H1 (cell line): ENCODE measurements at regions not wholly inside any gene's neighbourhood (a gene's known extent, or its start where the extent isn't known, plus 50 kb on each side); places are given as distances from the start of the nearest gene placed in this dataset.

ENCODE experiments used
- CTCF ChIA-PET: fragments of 300-600 bp; sonication (Branson Sonifier 250); formaldehyde crosslinking; loops from one replicate; lab custom pipeline; 2021; ENCODE audit not compliant: partially characterized antibody; lab: Charles Lee
- POLR2A ChIA-PET: fragments of 300-600 bp; sonication (Branson Sonifier 250); formaldehyde crosslinking; loops from one replicate; lab custom pipeline; 2021; ENCODE audit warnings: inconsistent platforms; ENCODE audit not compliant: partially characterized antibody; lab: Charles Lee
- DNase-seq, 2 experiments: peaks; one replicate each; pipeline versions ENCODE4 v3.0.0 to v3.0.0-alpha.2; 2010 to 2022; ENCODE audit warnings: low spot score in 2 of 2, low read depth in 1 of 2, mixed read lengths in 1 of 2
- FAIRE-seq: peaks from 2 replicates; lab custom pipeline; 2011; peaks lifted over from hg19 to GRCh38; lab: Jason Lieb, UNC
- H2AFZ ChIP-seq: 2 replicates; pipeline ENCODE4 v1.8.1; 2012; ENCODE audit warnings: low read length, inconsistent platforms
- H2AK5ac ChIP-seq: 2 replicates; pipeline ENCODE4 v1.6.1; 2013; ENCODE audit warnings: low read depth, low read length
- H2BK120ac ChIP-seq: replicated peaks from 2 replicates; pipeline ENCODE3; 2013; ENCODE audit warnings: low read depth, low read length, inconsistent platforms
- H2BK12ac ChIP-seq: 2 replicates; pipeline ENCODE4 v1.6.1; 2013; ENCODE audit warnings: low read depth, low read length
- H2BK15ac ChIP-seq: 2 replicates; pipeline ENCODE4 v1.6.1; 2013; ENCODE audit warnings: low read length
- H2BK20ac ChIP-seq: 2 replicates; pipeline ENCODE4 v1.6.1; 2013; ENCODE audit warnings: low read length
- H2BK5ac ChIP-seq: 2 replicates; pipeline ENCODE4 v1.6.1; 2013; ENCODE audit warnings: low read depth, low read length
- H3K14ac ChIP-seq: 2 replicates; pipeline ENCODE4 v1.6.1; 2013; ENCODE audit warnings: inconsistent platforms; ENCODE audit not compliant: insufficient read length
- H3K18ac ChIP-seq: 2 replicates; pipeline ENCODE4 v1.6.1; 2013; ENCODE audit warnings: low read length; ENCODE audit errors: extremely low read depth
- H3K23ac ChIP-seq: 2 replicates; pipeline ENCODE4 v1.6.1; 2013; ENCODE audit warnings: inconsistent platforms; ENCODE audit not compliant: insufficient read length
- H3K23me2 ChIP-seq: 2 replicates; pipeline ENCODE4 v1.6.1; 2013; ENCODE audit warnings: low read depth, low read length
- H3K27ac ChIP-seq: 2 replicates; pipeline ENCODE4 v1.6.1; 2011; ENCODE audit warnings: low read depth, low read length, inconsistent platforms
- H3K27me3 ChIP-seq, 4 experiments: replicated peaks in 1 of 4; 1 replicate in 1 of 4; 2 replicates in 3 of 4; pipeline versions ENCODE4 v1.6.1 to v1.8.1; 2011 to 2013; ENCODE audit warnings: low read length in 3 of 4, mild to moderate bottlenecking in 3 of 4, inconsistent platforms in 2 of 4, mixed read lengths in 2 of 4, moderate library complexity in 1 of 4; ENCODE audit not compliant: control insufficient read depth in 3 of 4, insufficient read depth in 3 of 4; ENCODE audit errors: extremely low read depth in 1 of 4
- H3K36me3 ChIP-seq, 4 experiments: 2 replicates each; pipeline versions ENCODE4 v1.6.1 to v1.8.1; 2011 to 2013; ENCODE audit warnings: mild to moderate bottlenecking in 4 of 4, low read length in 3 of 4, moderate library complexity in 2 of 4, control low read depth in 1 of 4, inconsistent platforms in 1 of 4; ENCODE audit not compliant: insufficient read depth in 4 of 4, control insufficient read depth in 2 of 4
- H3K4ac ChIP-seq: replicated peaks from 2 replicates; pipeline ENCODE3; 2013; ENCODE audit warnings: low read length, low read depth, mixed read lengths, inconsistent platforms; ENCODE audit not compliant: insufficient read length
- H3K4me1 ChIP-seq, 4 experiments: replicated peaks in 1 of 4; 1 replicate in 1 of 4; 2 replicates in 3 of 4; pipeline versions ENCODE4 v1.6.1 to v1.8.1; 2011 to 2013; ENCODE audit warnings: low read length in 3 of 4, inconsistent platforms in 2 of 4, mixed read lengths in 1 of 4; ENCODE audit not compliant: insufficient read depth in 4 of 4, control insufficient read depth in 3 of 4
- H3K4me2 ChIP-seq, 2 experiments: 2 replicates each; pipeline versions ENCODE4 v1.6.1 to v1.8.1; 2011 to 2013; ENCODE audit warnings: low read depth in 2 of 2, low read length in 2 of 2, control low read depth in 1 of 2, inconsistent platforms in 1 of 2, mild to moderate bottlenecking in 1 of 2; ENCODE audit not compliant: insufficient read depth in 1 of 2
- H3K4me3 ChIP-seq, 4 experiments: fragments of 200-600, 300-600 bp in 1 of 4; sonication (generic), shearing (Covaris generic), sonication (Bioruptor Twin) in 1 of 4; 2 replicates each; pipeline versions ENCODE4 v1.5.1 to v1.8.1; 2011 to 2016; ENCODE audit warnings: low read length in 4 of 4, low read depth in 3 of 4, control low read depth in 2 of 4, inconsistent platforms in 2 of 4, mild to moderate bottlenecking in 2 of 4, mixed read lengths in 1 of 4, moderate library complexity in 1 of 4; ENCODE audit not compliant: insufficient read depth in 2 of 4; ENCODE audit errors: extremely low read depth in 1 of 4
- H3K56ac ChIP-seq: replicated peaks from 2 replicates; pipeline ENCODE3; 2013; ENCODE audit warnings: low read depth, mild to moderate bottlenecking, mixed read lengths, low read length, inconsistent platforms; ENCODE audit not compliant: insufficient read length
- H3K79me1 ChIP-seq: 2 replicates; pipeline ENCODE4 v1.6.1; 2013; ENCODE audit warnings: low read depth, low read length, control low read depth
- H3K79me2 ChIP-seq, 2 experiments: 2 replicates each; pipeline versions ENCODE4 v1.6.1 to v1.8.1; 2012 to 2013; ENCODE audit warnings: low read length in 2 of 2, mild to moderate bottlenecking in 2 of 2, inconsistent platforms in 1 of 2; ENCODE audit not compliant: insufficient read depth in 2 of 2, control insufficient read depth in 1 of 2
- H3K9ac ChIP-seq, 4 experiments: replicated peaks in 1 of 4; 1 replicate in 1 of 4; 2 replicates in 3 of 4; pipeline versions ENCODE4 v1.6.1 to v1.8.1; 2011 to 2013; ENCODE audit warnings: low read depth in 3 of 4, low read length in 3 of 4, control low read depth in 2 of 4, mild to moderate bottlenecking in 2 of 4, moderate library complexity in 2 of 4, inconsistent platforms in 1 of 4; ENCODE audit errors: extremely low read depth in 1 of 4
- H3K9me3 ChIP-seq, 2 experiments: 2 replicates each; pipeline versions ENCODE4 v1.6.1 to v1.8.1; 2012 to 2013; ENCODE audit warnings: mild to moderate bottlenecking in 2 of 2, moderate library complexity in 2 of 2, control low read depth in 1 of 2, inconsistent platforms in 1 of 2, low read depth in 1 of 2, low read length in 1 of 2, mixed read lengths in 1 of 2; ENCODE audit not compliant: insufficient read depth in 2 of 2
- H4K20me1 ChIP-seq, 2 experiments: replicated peaks in 1 of 2; 2 replicates each; pipeline versions ENCODE3 to v1.8.1; 2011 to 2013; ENCODE audit warnings: inconsistent platforms in 2 of 2, low read length in 2 of 2, mild to moderate bottlenecking in 1 of 2; ENCODE audit not compliant: insufficient read depth in 2 of 2, control insufficient read depth in 1 of 2
- H4K5ac ChIP-seq: 2 replicates; pipeline ENCODE4 v1.6.1; 2013; ENCODE audit warnings: low read length, low read depth, mixed read lengths, inconsistent platforms; ENCODE audit not compliant: insufficient read length
- H4K8ac ChIP-seq: 2 replicates; pipeline ENCODE4 v1.8.0; 2013; ENCODE audit warnings: mild to moderate bottlenecking, moderate library complexity, low read length, inconsistent platforms; ENCODE audit not compliant: insufficient read depth; ENCODE audit errors: extremely low read depth
- H4K91ac ChIP-seq: replicated peaks from 2 replicates; pipeline ENCODE3; 2013; ENCODE audit warnings: low read length, mixed read lengths, inconsistent platforms; ENCODE audit not compliant: insufficient read length
- CEBPB ChIP-seq: IDR thresholded peaks from 2 replicates; pipeline ENCODE4 v1.6.1; 2012; ENCODE audit warnings: low read depth, low read length
- HDAC6 ChIP-seq: IDR thresholded peaks from one replicate; pipeline ENCODE4 v1.7.1; 2012; ENCODE audit warnings: low read depth, mild to moderate bottlenecking, inconsistent platforms, low read length, moderate library complexity
- JUN ChIP-seq: IDR thresholded peaks from 2 replicates; pipeline ENCODE4 v1.6.1; 2011; ENCODE audit warnings: low read depth, mild to moderate bottlenecking, improper control_type of control experiment, low read length
- SIX5 ChIP-seq: IDR thresholded peaks from 2 replicates; pipeline ENCODE4 v1.6.1; 2011; ENCODE audit warnings: mild to moderate bottlenecking, low read depth, low read length
- SP2 ChIP-seq: IDR thresholded peaks from 2 replicates; pipeline ENCODE4 v1.6.1; 2012; ENCODE audit warnings: mild to moderate bottlenecking, low read length, inconsistent platforms
- YY1 ChIP-seq: IDR thresholded peaks from 2 replicates; pipeline ENCODE4 v1.6.1; 2011; ENCODE audit warnings: low read depth, mild to moderate bottlenecking, low read length
- WGBS, 2 experiments: shearing (Covaris generic) in 1 of 2; methylation state at CpG; one replicate each; pipeline versions ENCODE4 v1.1.6 to v1.1.7; 2013 to 2015; ENCODE audit warnings: low lambda C conversion rate in 2 of 2, mixed read lengths in 2 of 2, inconsistent platforms in 1 of 2, low coverage in 1 of 2, missing lambda C conversion rate in 1 of 2; ENCODE audit not compliant: insufficient replicate concordance in 2 of 2, insufficient coverage in 1 of 2, insufficient read length in 1 of 2; ENCODE audit errors: extremely low coverage in 1 of 2, missing lambda C conversion rate in 1 of 2; 5-methylcytosine and 5-hydroxymethylcytosine counted together
- TF ChIP-seq, protein P1 (sequence below): IDR thresholded peaks from 2 replicates; pipeline ENCODE4 v1.6.1; 2011; ENCODE audit warnings: low read depth, mild to moderate bottlenecking, low read length; ENCODE audit not compliant: insufficient read depth
- TF ChIP-seq, protein P2 (sequence below): IDR thresholded peaks from 2 replicates; pipeline ENCODE4 v1.6.1; 2012; ENCODE audit warnings: inconsistent platforms

- Histone ChIP-seq H3K14ac (no peak overlapping the region), H3K9ac (no peak overlapping the region), H2BK120ac (no peak overlapping the region), H3K36me3 (no peaks in the 10 kb centered on the region), H4K8ac (no peak overlapping the region), H2BK15ac (no peak overlapping the region), H3K79me1 (no peaks in the 10 kb centered on the region), H3K4ac (no peak overlapping the region), H2BK5ac (no peak overlapping the region), H3K18ac (no peak overlapping the region), H3K79me2 (no peaks in the 10 kb centered on the region), H2BK12ac (no peak overlapping the region), H3K4me1 (no peaks in the 10 kb centered on the region), H3K23ac (no peak overlapping the region), H3K27ac (no peak overlapping the region), H3K27me3 (no peaks in the 10 kb centered on the region), H4K5ac (no peak overlapping the region), H2BK20ac (no peak overlapping the region), H3K23me2 (no peaks in the 10 kb centered on the region), H3K9me3 (no peaks in the 10 kb centered on the region), H2AFZ (no peak overlapping the region), H2AK5ac (no peak overlapping the region), H3K56ac (no peak overlapping the region), H3K4me3 (no peak overlapping the region), H3K4me2 (no peak overlapping the region), H4K91ac (no peak overlapping the region), H4K20me1 (no peaks in the 10 kb centered on the region)
- DNase-seq (no peak), FAIRE-seq (no peak)
- CTCF ChIA-PET: interaction anchor here (0.5 to 2.1 kb wide), 2 partner anchors 51 to 806 kb away, joined by 3 to 8 read pairs; no protein-coding TSS in a partner anchor
- TF ChIP-seq JUN (no peak), CEBPB (no peak), SP2 (no peak), YY1 (no peak), SIX5 (no peak), HDAC6 (no peak)
- TF ChIP-seq, protein P1, sequence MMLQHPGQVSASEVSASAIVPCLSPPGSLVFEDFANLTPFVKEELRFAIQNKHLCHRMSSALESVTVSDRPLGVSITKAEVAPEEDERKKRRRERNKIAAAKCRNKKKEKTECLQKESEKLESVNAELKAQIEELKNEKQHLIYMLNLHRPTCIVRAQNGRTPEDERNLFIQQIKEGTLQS: no peak
- TF ChIP-seq, protein P2, sequence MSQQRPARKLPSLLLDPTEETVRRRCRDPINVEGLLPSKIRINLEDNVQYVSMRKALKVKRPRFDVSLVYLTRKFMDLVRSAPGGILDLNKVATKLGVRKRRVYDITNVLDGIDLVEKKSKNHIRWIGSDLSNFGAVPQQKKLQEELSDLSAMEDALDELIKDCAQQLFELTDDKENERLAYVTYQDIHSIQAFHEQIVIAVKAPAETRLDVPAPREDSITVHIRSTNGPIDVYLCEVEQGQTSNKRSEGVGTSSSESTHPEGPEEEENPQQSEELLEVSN: no peak
- 94% methylated on average over 39 of the region's 39 CpGs; no CpG with 5 or more reads in 1 of the 2 experiments for WGBS, 2 experiments
- POLR2A ChIA-PET: interaction anchor here (0.7 kb wide), 1 partner anchor 93 kb away, joined by 3 read pairs; no protein-coding TSS in a partner anchor
Measured at GRCh38 chr10:128958834-128959690, 508.0 kb upstream of the MGMT start.
